HepG2 (cell line): ENCODE measurements at regions not wholly inside any gene's neighbourhood (a gene's known extent, or its start where the extent isn't known, plus 50 kb on each side); places are given as distances from the start of the nearest gene placed in this dataset.

Source experiments
- ATAC-seq: fragments of 200-7000 bp; cut with Tn5 transposase; 3 replicates; pipeline ENCODE4 v1.9.1; 2020; ENCODE audit warnings: mild to moderate bottlenecking, moderate library complexity
- BruUV-seq: library from RNA; stranded (reverse); fragments of 400-500 nt; replicated peaks from 2 replicates; lab custom pipeline; 2021; lab: Mats Ljungman, UMichigan
- CTCF ChIA-PET: fragments of 300-600 bp; formaldehyde crosslinking; extraction: SDS; loops from one replicate; lab custom pipeline; 2021; ENCODE audit warnings: low total read pairs, inconsistent platforms, low intra/inter-chr PET ratio; lab: Yijun Ruan, JAX
- POLR2A ChIA-PET: fragments of 350-600 bp; sonication (Branson Sonifier 250); formaldehyde crosslinking; loops from one replicate; lab custom pipeline; 2020; ENCODE audit warnings: antibody characterized with exemption, inconsistent platforms; lab: Yijun Ruan, JAX
- DNase-seq: peaks from one replicate; pipeline ENCODE4 v3.0.0-alpha.2; 2015; ENCODE audit warnings: low spot score
- FAIRE-seq: peaks from 3 replicates; lab custom pipeline; 2011; peaks lifted over from hg19 to GRCh38; lab: Jason Lieb, UNC
- H2AFZ ChIP-seq: one replicate; pipeline ENCODE4 v1.6.1; 2011; ENCODE audit warnings: low read length, inconsistent platforms
- H3K27ac ChIP-seq: fragments of 300-600 bp; 3 replicates; pipeline ENCODE4 v1.8.0; 2011; ENCODE audit warnings: mixed run types, mild to moderate bottlenecking, mixed read lengths, low read length, inconsistent platforms; ENCODE audit not compliant: insufficient read depth; ENCODE audit errors: extremely low read length
- H3K27me3 ChIP-seq, 2 experiments: fragments of 200-600 bp in 1 of 2; 2 replicates in 1 of 2; 3 replicates in 1 of 2; pipeline versions ENCODE4 v1.6.0 to v1.8.0; 2011; ENCODE audit warnings: low read length in 2 of 2, mild to moderate bottlenecking in 2 of 2, moderate library complexity in 2 of 2, inconsistent platforms in 1 of 2; ENCODE audit not compliant: insufficient read depth in 2 of 2, control insufficient read depth in 1 of 2
- H3K36me3 ChIP-seq, 2 experiments: fragments of 200-600 bp in 1 of 2; replicated peaks in 1 of 2; 2 replicates in 1 of 2; 3 replicates in 1 of 2; pipeline versions ENCODE4 v1.5.1 to v1.8.0; 2011; ENCODE audit warnings: low read length in 2 of 2, inconsistent platforms in 1 of 2; ENCODE audit not compliant: insufficient read depth in 2 of 2, control insufficient read depth in 1 of 2
- H3K4me1 ChIP-seq: 2 replicates; pipeline ENCODE4 v1.5.1; 2012; ENCODE audit warnings: low read length, inconsistent platforms; ENCODE audit not compliant: insufficient read depth
- H3K4me2 ChIP-seq: 2 replicates; pipeline ENCODE4 v1.6.0; 2011; ENCODE audit warnings: low read depth, low read length, inconsistent platforms
- H3K4me3 ChIP-seq, 3 experiments: fragments of 200-600 bp in 1 of 3; sonication (generic), shearing (Covaris generic) in 1 of 3; replicated peaks in 1 of 3; 2 replicates each; pipeline ENCODE4 v1.5.1; 2011 to 2016; ENCODE audit warnings: low read length in 3 of 3, inconsistent platforms in 2 of 3, low read depth in 2 of 3, mild to moderate bottlenecking in 2 of 3, control low read depth in 1 of 3, mixed read lengths in 1 of 3; ENCODE audit not compliant: insufficient read depth in 1 of 3
- H3K79me2 ChIP-seq: one replicate; pipeline ENCODE4 v1.6.1; 2011; ENCODE audit warnings: low read length, inconsistent platforms; ENCODE audit not compliant: insufficient read depth
- H3K9ac ChIP-seq: 2 replicates; pipeline ENCODE4 v1.6.0; 2011; ENCODE audit warnings: mild to moderate bottlenecking, low read depth, low read length, inconsistent platforms; ENCODE audit not compliant: insufficient read depth
- H3K9me3 ChIP-seq: 2 replicates; pipeline ENCODE4 v1.5.1; 2012; ENCODE audit warnings: mild to moderate bottlenecking, low read length
- H4K20me1 ChIP-seq: 2 replicates; pipeline ENCODE4 v1.6.0; 2011; ENCODE audit warnings: inconsistent platforms, mild to moderate bottlenecking, low read length, moderate library complexity; ENCODE audit not compliant: insufficient read depth
- BORCS8-MEF2B ChIP-seq: sonication (generic); formaldehyde crosslinking; IDR thresholded peaks from 2 replicates; pipeline ENCODE4 v1.8.0; 2022; ENCODE audit warnings: mild to moderate bottlenecking, missing genetic modification reagents
- ELF3 ChIP-seq: IDR thresholded peaks from 2 replicates; pipeline ENCODE4 v1.6.1; 2016; ENCODE audit warnings: missing genetic modification reagents, missing compliant biosample characterization
- KDM3A ChIP-seq: IDR thresholded peaks from 2 replicates; pipeline ENCODE4 v1.6.1; 2018; ENCODE audit warnings: low read depth, missing compliant biosample characterization
- KLF15 ChIP-seq: sonication (generic); formaldehyde crosslinking; IDR thresholded peaks from 2 replicates; pipeline ENCODE4 v1.8.1; 2023; ENCODE audit warnings: borderline replicate concordance, mild to moderate bottlenecking, inconsistent platforms, missing genetic modification reagents, mixed read lengths
- NCOR1 ChIP-seq: fragments of 200-600 bp; sonication (generic); IDR thresholded peaks from 2 replicates; pipeline ENCODE4 v1.7.0; 2017; ENCODE audit warnings: antibody characterized with exemption, low read length, borderline replicate concordance
- RBAK ChIP-seq: sonication (generic); formaldehyde crosslinking; IDR thresholded peaks from 2 replicates; pipeline ENCODE4 v1.5.1; 2020; ENCODE audit warnings: mild to moderate bottlenecking, missing genetic modification reagents
- TGIF2 ChIP-seq: IDR thresholded peaks from 2 replicates; pipeline ENCODE4 v1.6.1; 2016; ENCODE audit warnings: control low read depth, missing compliant biosample characterization
- ZBTB3 ChIP-seq: sonication (generic); formaldehyde crosslinking; IDR thresholded peaks from 2 replicates; pipeline ENCODE4 v1.4.0; 2020; ENCODE audit warnings: low read depth, mild to moderate bottlenecking, moderate library complexity, missing genetic modification reagents, borderline replicate concordance
- ZNF335 ChIP-seq: sonication (generic); formaldehyde crosslinking; IDR thresholded peaks from 2 replicates; pipeline ENCODE4 v1.4.0; 2020; ENCODE audit warnings: missing genetic modification reagents
- ZNF556 ChIP-seq: sonication (generic); formaldehyde crosslinking; IDR thresholded peaks from 2 replicates; pipeline ENCODE4 v1.4.0; 2020; ENCODE audit warnings: mild to moderate bottlenecking, missing genetic modification reagents, borderline replicate concordance
- WGBS: methylation state at CpG from one replicate; pipeline ENCODE4 v1.1.6; 2017; ENCODE audit warnings: low lambda C conversion rate; 5-methylcytosine and 5-hydroxymethylcytosine counted together
- in situ Hi-C: cut with HindIII; loops from 2 replicates; pipeline ENCODE4 v1.10.0; 2017; ENCODE audit warnings: low pct_unique_long_range_greater_than_20kb; ENCODE audit not compliant: extremely low pct_ligation_motif_present
- intact Hi-C: fragments of 100-400 bp; cut with micrococcal nuclease; formaldehyde crosslinking; loops from one replicate; pipeline ENCODE4 v1.10.0; 2022; ENCODE audit not compliant: unreplicated experiment

- TF ChIP-seq BORCS8-MEF2B = no peak
- TF ChIP-seq ELF3 (CRISPR knock-in tag) = no peak
- no peak for TF ChIP-seq ZBTB3
- TF ChIP-seq RBAK (CRISPR knock-in tag) = no peak
These were observed 248.3 kb downstream of the GADD45G start (continued) for GRCh38 chr9:89853161-89853560.

DNA sequence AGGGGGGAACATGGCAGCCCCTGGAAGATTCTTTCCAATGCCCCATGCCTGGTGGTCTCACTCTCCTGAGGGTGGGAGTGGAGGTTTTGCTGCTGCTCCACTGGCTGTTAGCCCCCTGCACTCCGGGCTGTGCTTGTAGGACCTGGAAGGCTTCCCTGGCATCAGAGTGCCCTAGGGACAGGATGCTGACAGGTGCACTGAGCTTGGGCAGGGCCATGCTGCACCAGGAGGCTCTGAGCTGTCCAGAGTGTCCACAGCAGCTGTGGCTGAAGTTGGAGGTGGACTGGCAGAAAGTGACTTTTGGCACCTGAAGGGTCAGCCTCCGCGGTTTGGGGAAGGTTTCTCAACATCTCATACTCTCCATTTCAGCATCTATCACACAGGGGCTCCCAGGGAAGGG lies 249.1 kb downstream of the GADD45G start:
- ATAC-seq (no peak), DNase-seq (no peak), FAIRE-seq (no peak)
- Histone ChIP-seq H3K36me3 (no peaks in the 10 kb centered on the region), H3K4me3 (no peak overlapping the region), H3K9me3 (no peaks in the 10 kb centered on the region), H2AFZ (no peak overlapping the region), H3K27me3 (no peaks in the 10 kb centered on the region; a peak in 1 of 5 replicates), H3K79me2 (no peaks in the 10 kb centered on the region), H3K4me1 (no peaks in the 10 kb centered on the region), H3K4me2 (no peak overlapping the region), H4K20me1 (no peaks in the 10 kb centered on the region), H3K27ac (no peak overlapping the region), H3K9ac (no peak overlapping the region)
- intact Hi-C loops (no loop called here), in situ Hi-C loops (no loop called here)
- ChIA-PET POLR2A (no interaction called here), CTCF (no interaction called here)
- BruUV-seq = no TSS peak
- TF ChIP-seq NCOR1 (no peak), ZNF335 (CRISPR knock-in tag) (no peak), TGIF2 (CRISPR knock-in tag) (no peak), KLF15 (CRISPR knock-in tag) (no peak), KDM3A (CRISPR knock-in tag) (no peak), ZNF556 (CRISPR knock-in tag) (no peak)
- WGBS = 0% methylated on average over 1 of the region's 3 CpGs
